Trophoblast cell (in vitro differentiated cells and primary cell): ENCODE measurements at regions not wholly inside any gene's neighbourhood (a gene's known extent, or its start where the extent isn't known, plus 50 kb on each side); places are given as distances from the start of the nearest gene placed in this dataset.

Experiments used
- DNase-seq, 2 donors: peaks; one replicate each; pipeline ENCODE4 v3.0.0-alpha.2; 2016
- H2AFZ ChIP-seq: 2 replicates; pipeline ENCODE4 v1.6.1; 2013; ENCODE audit warnings: low read length, moderate library complexity, mild to moderate bottlenecking; ENCODE audit not compliant: insufficient read depth, poor library complexity
- H2AK5ac ChIP-seq: 2 replicates; pipeline ENCODE4 v1.6.1; 2013; ENCODE audit warnings: mild to moderate bottlenecking, low read length
- H2BK120ac ChIP-seq: 2 replicates; pipeline ENCODE4 v1.6.1; 2013; ENCODE audit warnings: low read length, mild to moderate bottlenecking, moderate library complexity; ENCODE audit not compliant: insufficient read depth, poor library complexity
- H2BK12ac ChIP-seq: 2 replicates; pipeline ENCODE4 v1.6.1; 2013; ENCODE audit warnings: mild to moderate bottlenecking, low read length, moderate library complexity
- H2BK5ac ChIP-seq: 2 replicates; pipeline ENCODE4 v1.6.1; 2013; ENCODE audit warnings: low read length, low read depth, moderate library complexity, mild to moderate bottlenecking; ENCODE audit not compliant: poor library complexity
- H3K14ac ChIP-seq: 2 replicates; pipeline ENCODE4 v1.6.1; 2013; ENCODE audit warnings: mild to moderate bottlenecking, low read length
- H3K18ac ChIP-seq: 2 replicates; pipeline ENCODE4 v1.6.1; 2013; ENCODE audit warnings: mild to moderate bottlenecking, low read length
- H3K23ac ChIP-seq: 2 replicates; pipeline ENCODE4 v1.6.1; 2013; ENCODE audit warnings: low read length
- H3K27ac ChIP-seq: 2 replicates; pipeline ENCODE4 v1.5.1; 2013; ENCODE audit warnings: low read depth, mild to moderate bottlenecking, inconsistent platforms, low read length, moderate library complexity
- H3K27me3 ChIP-seq: 2 replicates; pipeline ENCODE4 v1.6.1; 2013; ENCODE audit warnings: inconsistent platforms, mild to moderate bottlenecking, low read length, moderate library complexity; ENCODE audit not compliant: insufficient read depth
- H3K36me3 ChIP-seq, 2 experiments: 1 replicate in 1 of 2; 2 replicates in 1 of 2; pipeline ENCODE4 v1.6.1; 2013; ENCODE audit warnings: low read length in 2 of 2, mild to moderate bottlenecking in 2 of 2, moderate library complexity in 1 of 2; ENCODE audit not compliant: insufficient read depth in 2 of 2, control insufficient read depth in 1 of 2
- H3K4ac ChIP-seq: 2 replicates; pipeline ENCODE4 v1.6.1; 2013; ENCODE audit warnings: low read depth, mild to moderate bottlenecking, low read length, moderate library complexity
- H3K4me1 ChIP-seq, 2 experiments: 1 replicate in 1 of 2; 2 replicates in 1 of 2; pipeline ENCODE4 v1.6.1; 2013; ENCODE audit warnings: low read length in 2 of 2, mild to moderate bottlenecking in 2 of 2, moderate library complexity in 1 of 2; ENCODE audit not compliant: insufficient read depth in 2 of 2, control insufficient read depth in 1 of 2
- H3K4me2 ChIP-seq: 2 replicates; pipeline ENCODE4 v1.6.1; 2013; ENCODE audit warnings: inconsistent platforms, mild to moderate bottlenecking, low read length, moderate library complexity
- H3K4me3 ChIP-seq: 2 replicates; pipeline ENCODE4 v1.5.1; 2013; ENCODE audit warnings: mild to moderate bottlenecking, low read depth, low read length, inconsistent platforms
- H3K79me1 ChIP-seq: one replicate; pipeline ENCODE4 v1.6.1; 2013; ENCODE audit warnings: low read length
- H3K79me2 ChIP-seq: 2 replicates; pipeline ENCODE4 v1.6.1; 2013; ENCODE audit warnings: low read length, mild to moderate bottlenecking; ENCODE audit not compliant: control insufficient read depth, insufficient read depth, poor library complexity
- H3K9ac ChIP-seq: 2 replicates; pipeline ENCODE4 v1.6.1; 2013; ENCODE audit warnings: mild to moderate bottlenecking, low read length
- H3K9me3 ChIP-seq: 2 replicates; pipeline ENCODE4 v1.6.1; 2013; ENCODE audit warnings: low read depth, mild to moderate bottlenecking, control low read depth, inconsistent platforms, low read length; ENCODE audit not compliant: insufficient read depth
- H4K12ac ChIP-seq: 2 replicates; pipeline ENCODE4 v1.6.1; 2013; ENCODE audit warnings: low read depth, mild to moderate bottlenecking, low read length, moderate library complexity
- H4K8ac ChIP-seq: 2 replicates; pipeline ENCODE4 v1.6.1; 2013; ENCODE audit warnings: low read depth, mild to moderate bottlenecking, low read length, moderate library complexity
- H4K91ac ChIP-seq: one replicate; pipeline ENCODE4 v1.6.1; 2013; ENCODE audit warnings: low read depth, mild to moderate bottlenecking, low read length, moderate library complexity
- WGBS: extraction: QIAGEN DNeasy Blood & Tissue Kit; methylation state at CpG from one replicate; pipeline ENCODE4 v1.1.7; 2013; ENCODE audit warnings: missing lambda C conversion rate; ENCODE audit not compliant: insufficient read length, insufficient coverage; ENCODE audit errors: extremely low coverage; 5-methylcytosine and 5-hydroxymethylcytosine counted together

- Histone ChIP-seq H2BK12ac (no peak overlapping the region), H2BK120ac (no peak overlapping the region), H3K27me3 (no peaks in the 10 kb centered on the region), H4K8ac (no peak overlapping the region), H2AFZ (no peak overlapping the region), H3K14ac (no peak overlapping the region), H3K4me1 (peaks cover 3% of the 10 kb centered on the region in 2 experiments), H3K4ac (no peak overlapping the region), H3K18ac (no peak overlapping the region), H3K9me3 (no peaks in the 10 kb centered on the region), H3K79me2 (no peaks in the 10 kb centered on the region), H2AK5ac (no peak overlapping the region), H4K12ac (no peak overlapping the region), H3K4me2 (no peak overlapping the region), H3K23ac (no peak overlapping the region), H3K27ac (no peak overlapping the region), H4K91ac (no peak overlapping the region), H2BK5ac (no peak overlapping the region), H3K36me3 (no peaks in the 10 kb centered on the region), H3K4me3 (no peak overlapping the region), H3K9ac (no peak overlapping the region), H3K79me1 (no peaks in the 10 kb centered on the region)
- no CpG with 5 or more reads among the region's 1 CpG for WGBS
- no peak for DNase-seq
Measured at GRCh38 chr2:12124790-12125189, 378.4 kb downstream of the LPIN1 start.

- H2BK120ac ChIP-seq: no peak overlapping the region
- no peak overlapping the region for H3K4me2 ChIP-seq
- H3K9ac ChIP-seq: no peak overlapping the region
- no peak overlapping the region for H4K91ac ChIP-seq
- no peaks in the 10 kb centered on the region for H3K27me3 ChIP-seq
- no CpG with 5 or more reads among the region's 3 CpGs for WGBS
- no peak overlapping the region for H3K23ac ChIP-seq
- no peak overlapping the region for H2AFZ ChIP-seq
- no peak for DNase-seq
- no peaks in the 10 kb centered on the region for H3K9me3 ChIP-seq
- H3K14ac ChIP-seq: no peak overlapping the region
- no peaks in the 10 kb centered on the region for H3K36me3 ChIP-seq
- no peak overlapping the region for H2BK12ac ChIP-seq
- H3K4me3 ChIP-seq: no peak overlapping the region
- H3K4ac ChIP-seq: no peak overlapping the region
- H4K12ac ChIP-seq: no peak overlapping the region
- no peaks in the 10 kb centered on the region for H3K79me1 ChIP-seq
- H2AK5ac ChIP-seq: no peak overlapping the region
- peaks cover 3% of the 10 kb centered on the region in 2 experiments for H3K4me1 ChIP-seq
- no peak overlapping the region for H3K27ac ChIP-seq
- no peak overlapping the region for H4K8ac ChIP-seq
- no peak overlapping the region for H3K18ac ChIP-seq
- H3K79me2 ChIP-seq: no peaks in the 10 kb centered on the region
- H2BK5ac ChIP-seq: no peak overlapping the region
Measured at GRCh38 chr2:12126318-12126717, 379.9 kb downstream of the LPIN1 start.

- no peak overlapping the region for H2AK5ac ChIP-seq
- no peak overlapping the region for H3K23ac ChIP-seq
- no peak overlapping the region for H2AFZ ChIP-seq
- no peaks in the 10 kb centered on the region for H3K27me3 ChIP-seq
- no peak overlapping the region for H3K14ac ChIP-seq
- no peak overlapping the region for H2BK5ac ChIP-seq
- H3K79me1 ChIP-seq: no peaks in the 10 kb centered on the region
- no peak overlapping the region for H3K4me2 ChIP-seq
- no peak overlapping the region for H4K12ac ChIP-seq
- no peak overlapping the region for H2BK12ac ChIP-seq
- H3K4me3 ChIP-seq: no peak overlapping the region
- no peaks in the 10 kb centered on the region for H3K9me3 ChIP-seq
- H3K79me2 ChIP-seq: no peaks in the 10 kb centered on the region
- H3K36me3 ChIP-seq: no peaks in the 10 kb centered on the region
- H3K9ac ChIP-seq: no peak overlapping the region
- no peak overlapping the region for H2BK120ac ChIP-seq
- no peak for DNase-seq
- no peak overlapping the region for H4K91ac ChIP-seq
- H3K18ac ChIP-seq: no peak overlapping the region
- WGBS: 100% methylated on average over 1 of the region's 2 CpGs
- H3K27ac ChIP-seq: no peak overlapping the region
- H3K4me1 ChIP-seq: peaks cover 3% of the 10 kb centered on the region in 2 experiments
- no peak overlapping the region for H4K8ac ChIP-seq
- no peak overlapping the region for H3K4ac ChIP-seq
Measured at GRCh38 chr2:12127638-12128037, 381.2 kb downstream of the LPIN1 start.

GRCh38 chr2:12131975-12132374, 385.5 kb downstream of the LPIN1 start:
- H2BK12ac ChIP-seq: no peak overlapping the region
- H2BK120ac ChIP-seq: no peak overlapping the region
- DNase-seq: no peak
- no peak overlapping the region for H4K12ac ChIP-seq
- H3K79me2 ChIP-seq: no peaks in the 10 kb centered on the region
- H2BK5ac ChIP-seq: no peak overlapping the region
- H3K79me1 ChIP-seq: no peaks in the 10 kb centered on the region
- no peak overlapping the region for H2AK5ac ChIP-seq
- WGBS: 91% methylated on average over 2 of the region's 3 CpGs
- no peak overlapping the region for H2AFZ ChIP-seq
- H4K8ac ChIP-seq: no peak overlapping the region
- H4K91ac ChIP-seq: no peak overlapping the region
- no peak overlapping the region for H3K4me3 ChIP-seq
- no peak overlapping the region for H3K4ac ChIP-seq
- no peaks in the 10 kb centered on the region for H3K36me3 ChIP-seq
- no peak overlapping the region for H3K4me2 ChIP-seq
- no peaks in the 10 kb centered on the region for H3K27me3 ChIP-seq
- H3K9ac ChIP-seq: no peak overlapping the region
- H3K4me1 ChIP-seq: peaks cover 3% of the 10 kb centered on the region in 2 experiments
- no peak overlapping the region for H3K23ac ChIP-seq
- H3K27ac ChIP-seq: no peak overlapping the region
- no peak overlapping the region for H3K18ac ChIP-seq
- H3K9me3 ChIP-seq: no peaks in the 10 kb centered on the region
- no peak overlapping the region for H3K14ac ChIP-seq
